HL-60/S4 treated with phorbol 12-myristate 13-acetate at 8.2 ng/mL for 4 days and 3 days (cell line): ENCODE measurements at regions not wholly inside any gene's neighbourhood (a gene's known extent, or its start where the extent isn't known, plus 50 kb on each side); places are given as distances from the start of the nearest gene placed in this dataset.
"Not testable (repeated sequence)": the region's sequence is repeated elsewhere in the genome, so short reads cannot be mapped to it uniquely, and the experiment has no call there.

Source experiments
- in situ Hi-C: fragments of 300-500 bp; cut with MboI; formaldehyde crosslinking; loops from 2 replicates; pipeline ENCODE4 v1.15.0; 2022; ENCODE audit warnings: low sequenced_read_pairs

DNA sequence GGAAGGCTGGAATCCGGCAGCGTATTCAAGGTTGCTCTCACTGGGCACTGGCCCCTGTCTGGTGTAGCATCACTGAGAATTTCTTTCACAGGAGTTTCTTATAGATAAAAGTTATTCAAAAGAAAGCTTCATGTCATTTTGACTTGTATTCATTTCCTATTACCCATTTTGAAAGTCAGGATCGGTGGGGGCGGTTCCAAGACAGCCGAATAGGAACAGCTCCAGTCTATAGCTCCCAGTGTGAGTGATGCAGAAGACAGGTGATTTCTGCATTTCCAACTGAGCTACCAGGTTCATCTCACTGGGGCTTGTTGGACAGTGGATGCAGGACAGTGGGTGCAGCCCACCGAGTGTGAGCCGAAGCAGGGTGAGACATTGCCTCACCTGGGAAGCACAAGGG, 51.5 kb upstream of the CDC42EP3 start:
- in situ Hi-C loops: not testable (repeated sequence)

DNA sequence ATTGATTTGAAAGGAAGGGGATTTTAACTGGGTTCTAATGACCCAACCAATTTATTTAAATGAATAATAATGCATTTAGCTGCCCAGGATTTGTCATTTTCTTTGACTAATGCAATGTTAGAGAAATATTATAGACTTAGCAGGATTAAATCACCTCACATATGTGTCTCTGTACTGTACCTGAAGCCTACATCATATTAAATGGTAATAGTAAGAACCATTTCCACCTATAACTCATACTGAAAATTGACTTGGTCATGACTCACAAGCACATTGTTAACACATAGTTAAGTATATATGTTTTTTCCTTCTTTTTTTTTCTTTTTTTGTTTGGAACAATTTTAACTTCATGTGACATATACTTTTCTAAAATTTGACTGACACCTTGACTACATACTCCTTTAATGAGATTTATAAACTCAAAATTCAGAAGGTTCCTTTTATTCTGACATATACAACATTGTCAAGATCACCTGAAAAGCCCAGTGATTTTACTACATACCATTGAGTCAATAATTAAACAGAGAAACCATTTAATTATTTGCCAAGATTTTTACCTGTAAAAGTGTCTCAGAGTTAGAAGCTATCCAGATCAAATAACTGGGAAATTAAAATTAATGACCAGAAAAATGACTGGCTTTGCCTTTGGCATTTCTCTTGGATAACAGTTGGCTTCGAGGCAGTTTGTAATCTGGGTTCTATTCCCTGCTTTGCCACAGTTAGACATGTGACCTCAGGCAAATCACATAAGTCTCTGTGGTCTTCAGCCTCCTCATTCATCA, 58.8 kb upstream of the CDC42EP3 start:
- in situ Hi-C loops: no loop called here

- in situ Hi-C loops: not testable (repeated sequence)
Measured at GRCh38 chr2:37732412-37732811, 61.0 kb upstream of the CDC42EP3 start.

- in situ Hi-C loops: no loop called here
Measured at GRCh38 chr2:37733251-37733650, 61.8 kb upstream of the CDC42EP3 start.

DNA sequence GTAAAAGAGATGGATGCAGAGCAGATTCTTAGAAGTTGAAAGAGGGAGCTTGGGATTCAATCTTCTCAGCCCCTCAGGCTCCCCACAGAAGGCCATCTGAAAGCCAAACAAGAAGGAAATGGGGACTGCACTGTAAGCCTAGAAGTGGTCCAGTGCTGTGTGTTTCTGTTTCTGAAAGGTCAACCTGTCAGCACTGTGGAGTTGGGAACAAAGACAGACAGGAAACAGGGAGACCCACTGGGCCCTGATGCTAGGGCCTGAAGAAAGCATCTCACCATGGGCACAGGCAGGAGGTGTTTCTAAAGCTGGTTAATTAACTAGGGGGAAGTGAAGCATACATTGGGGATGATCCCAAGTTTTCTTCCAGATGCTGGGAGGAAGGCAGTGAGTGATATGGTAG, 62.5 kb upstream of the CDC42EP3 start:
- in situ Hi-C loops: not testable (repeated sequence)

DNA sequence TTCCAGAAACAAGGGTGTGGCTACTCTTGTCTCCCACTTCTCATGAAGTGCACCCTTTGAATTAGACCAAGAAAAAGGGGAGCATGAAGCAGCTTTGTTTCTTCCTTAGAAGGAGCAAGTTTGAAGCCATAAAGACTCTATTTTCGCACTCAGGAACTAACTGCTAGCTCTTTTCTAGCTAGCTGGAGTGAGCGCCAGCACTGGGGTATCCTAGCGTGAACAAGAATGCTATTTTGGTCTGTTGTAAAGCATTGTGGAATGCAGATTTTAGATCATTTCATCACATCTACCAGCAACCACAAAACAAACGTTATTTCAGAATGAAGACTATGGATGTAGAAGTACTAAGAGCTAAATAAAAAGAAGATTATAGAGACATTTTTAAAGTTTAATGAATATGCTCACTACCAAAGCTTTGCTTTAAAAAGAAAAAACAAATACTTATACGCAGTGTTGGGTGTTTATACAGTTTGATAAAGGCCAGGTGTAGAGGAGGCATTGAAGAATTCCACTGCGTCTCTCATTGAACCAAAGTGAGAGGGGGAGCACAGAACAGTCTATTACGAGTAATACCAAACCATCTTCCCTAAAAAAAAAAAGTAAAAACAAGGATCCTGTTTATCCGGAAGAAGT, 63.6 kb upstream of the CDC42EP3 start:
- in situ Hi-C loops: not testable (repeated sequence)

GRCh38 chr2:37735524-37735910, 64.1 kb upstream of the CDC42EP3 start:
- in situ Hi-C loops: not testable (repeated sequence)

GRCh38 chr2:37737507-37737906, 66.1 kb upstream of the CDC42EP3 start:
- in situ Hi-C loops: no loop called here

- in situ Hi-C loops: no loop called here
Measured at GRCh38 chr2:37738266-37738885, 66.9 kb upstream of the CDC42EP3 start.

GRCh38 chr2:37739153-37739552, 67.7 kb upstream of the CDC42EP3 start:
- in situ Hi-C loops: no loop called here

GRCh38 chr2:37740164-37740739, 68.8 kb upstream of the CDC42EP3 start:
- in situ Hi-C loops: no loop called here

- in situ Hi-C loops: no loop called here
Measured at GRCh38 chr2:37742286-37742685, 70.8 kb upstream of the CDC42EP3 start.

GRCh38 chr2:37744010-37744409, 72.6 kb upstream of the CDC42EP3 start:
- in situ Hi-C loops: no loop called here

DNA sequence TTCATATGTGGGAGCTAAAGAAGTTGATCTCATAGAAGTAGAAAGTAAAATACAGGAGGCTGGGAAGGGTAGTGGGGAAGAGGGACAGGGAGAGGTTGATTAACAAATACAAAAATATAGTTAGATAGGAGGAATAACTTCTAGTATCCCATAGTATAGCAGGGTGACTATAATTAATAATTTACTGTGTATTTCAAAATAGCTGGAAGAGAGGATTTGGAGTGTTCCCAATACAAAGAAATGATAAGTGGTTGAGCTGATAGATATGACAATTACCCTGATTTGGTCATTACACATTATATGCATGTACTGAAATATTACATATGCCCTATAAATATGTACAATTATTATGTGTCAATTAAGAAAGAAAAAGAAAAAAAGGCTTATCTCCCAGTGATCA, 73.5 kb upstream of the CDC42EP3 start:
- in situ Hi-C loops: not testable (repeated sequence)

DNA sequence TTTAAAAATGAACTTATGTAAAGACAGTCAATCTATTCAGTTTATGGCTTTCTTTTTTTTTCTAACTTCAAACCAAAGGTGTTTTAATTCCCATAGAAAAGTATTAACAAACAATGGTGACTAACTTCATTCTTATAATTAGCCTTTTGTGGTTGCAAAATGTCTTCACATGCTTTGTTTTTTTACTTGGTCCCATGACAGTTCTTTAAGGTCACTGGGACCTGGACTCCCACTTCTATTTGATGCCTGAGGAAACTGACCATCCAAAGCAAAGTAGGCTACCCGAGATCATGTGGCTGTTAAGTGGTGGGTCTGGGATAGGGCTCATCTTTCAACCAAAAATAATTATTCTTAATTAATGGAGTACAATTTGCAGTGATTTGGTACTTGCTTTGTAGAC, 74.6 kb upstream of the CDC42EP3 start:
- in situ Hi-C loops: not testable (repeated sequence)

DNA sequence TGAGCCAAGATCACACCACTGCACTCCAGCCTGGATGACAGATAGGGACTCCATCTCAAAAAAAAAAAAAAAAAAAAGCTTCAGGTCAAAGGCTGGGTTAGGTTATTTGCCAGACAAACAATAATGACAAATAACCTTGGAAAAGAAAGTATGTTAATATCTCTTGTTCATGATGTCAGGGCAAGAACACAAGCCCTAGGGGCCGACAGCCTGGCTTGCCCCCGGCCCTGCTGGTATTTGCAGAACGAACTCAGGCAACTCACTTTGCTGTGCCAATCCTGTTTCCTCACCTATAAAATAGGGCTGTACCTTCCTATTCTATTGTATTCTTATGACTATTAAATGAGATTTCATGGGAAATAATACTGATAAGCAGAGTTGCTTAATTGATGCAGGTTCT, 75.4 kb upstream of the CDC42EP3 start:
- in situ Hi-C loops: no loop called here

DNA sequence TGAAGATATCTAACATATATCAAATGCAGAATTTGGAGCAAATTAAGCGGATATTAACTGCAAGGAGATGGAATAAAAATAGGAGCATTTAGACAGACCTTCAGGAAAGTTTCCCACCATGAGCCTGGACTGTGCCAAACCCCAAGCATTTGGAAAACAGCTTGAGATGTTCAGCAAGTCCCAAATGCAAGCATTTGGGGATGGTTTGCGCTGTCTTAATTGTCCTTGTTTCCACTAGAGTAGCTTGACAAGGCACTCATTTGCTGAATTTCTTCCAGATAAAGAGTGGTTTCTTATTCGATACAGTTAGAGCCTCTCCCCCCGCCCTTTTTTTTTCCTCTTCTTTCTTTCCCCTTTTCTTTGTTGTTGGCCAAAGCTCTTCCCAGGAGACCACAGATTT, 77.1 kb upstream of the CDC42EP3 start:
- in situ Hi-C loops: no loop called here

DNA sequence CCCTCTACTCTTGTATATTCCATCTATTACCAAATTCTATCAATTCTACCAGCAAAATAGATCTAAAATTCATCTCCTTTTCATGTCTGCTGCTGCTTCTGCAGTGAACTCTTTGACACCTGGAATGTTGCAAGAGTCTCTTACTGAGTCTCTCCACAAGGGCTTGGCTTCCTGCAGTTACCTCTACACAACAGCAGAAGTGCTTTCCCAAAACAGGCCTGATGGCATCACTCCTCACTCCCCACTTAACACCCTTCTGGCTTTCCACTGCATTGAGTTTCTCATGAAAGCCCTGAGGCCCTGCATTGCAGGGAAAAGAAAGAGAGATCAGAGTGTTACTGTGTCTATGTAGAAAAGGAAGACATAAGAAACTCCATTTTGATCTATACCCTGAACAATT, 78.8 kb upstream of the CDC42EP3 start:
- in situ Hi-C loops: not testable (repeated sequence)

- in situ Hi-C loops: no loop called here
Measured at GRCh38 chr2:37752766-37753165, 81.3 kb upstream of the CDC42EP3 start.

GRCh38 chr2:37753758-37754157, 82.3 kb upstream of the CDC42EP3 start:
- in situ Hi-C loops: no loop called here

- in situ Hi-C loops: not testable (repeated sequence)
Measured at GRCh38 chr2:37755961-37756559, 84.6 kb upstream of the CDC42EP3 start.
